ENCODE measurements at regions not wholly inside any gene's neighbourhood (a gene's known extent, or its start where the extent isn't known, plus 50 kb on each side); places are given as distances from the start of the nearest gene placed in this dataset.
"Not testable (repeated sequence)": the region's sequence is repeated elsewhere in the genome, so short reads cannot be mapped to it uniquely, and the experiment has no call there.

DNA sequence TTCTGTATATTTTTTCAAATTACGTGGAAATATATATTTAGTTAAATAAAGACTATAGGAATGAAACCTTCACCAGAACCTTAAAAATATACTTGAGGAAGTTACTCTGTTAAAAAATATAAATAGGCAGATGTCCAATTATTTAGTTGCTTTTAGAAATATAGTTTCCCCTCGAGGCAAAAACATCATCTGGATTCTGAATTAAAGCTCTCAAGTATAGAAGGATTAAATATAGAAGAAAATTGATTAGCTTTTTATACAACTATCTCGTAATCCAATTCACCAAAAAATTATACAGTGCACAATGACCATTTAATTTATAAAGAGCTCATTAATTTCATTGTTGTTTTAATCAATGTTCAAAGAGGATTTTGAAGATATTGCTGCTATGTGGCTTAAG lies 601.4 kb downstream of the GABRG2 start:
- Histone ChIP-seq H3K4me1 (ENCODE audit: insufficient read depth, low read length) (no peaks in the 10 kb centered on the region), H3K27ac (ENCODE audit: low read depth, low read length) (no peak overlapping the region), H3K4me3 (ENCODE audit: low read length) (no peak overlapping the region), H3K27me3 (ENCODE audit: insufficient read depth, low read length, poor library complexity, severe bottlenecking) (no peaks in the 10 kb centered on the region), H3K9me3 (ENCODE audit: low read length) (no peaks in the 10 kb centered on the region), H3K36me3 (ENCODE audit: insufficient read depth, low read length) (no peaks in the 10 kb centered on the region)
- Mint-ChIP-seq H3K27ac (no peak overlapping the region), H3K27me3 (no peaks in the 10 kb centered on the region), H3K9me3 (peaks cover 0 to 17% (median 1%) of the 10 kb centered on the region in 5 donors), H3K4me3 (no peak overlapping the region), H3K4me1 (no peaks in the 10 kb centered on the region), H3K36me3 (no peaks in the 10 kb centered on the region)
- ChIA-PET CTCF (no interaction called here), POLR2A (no interaction called here)
- DNase-seq, result no peak

DNA sequence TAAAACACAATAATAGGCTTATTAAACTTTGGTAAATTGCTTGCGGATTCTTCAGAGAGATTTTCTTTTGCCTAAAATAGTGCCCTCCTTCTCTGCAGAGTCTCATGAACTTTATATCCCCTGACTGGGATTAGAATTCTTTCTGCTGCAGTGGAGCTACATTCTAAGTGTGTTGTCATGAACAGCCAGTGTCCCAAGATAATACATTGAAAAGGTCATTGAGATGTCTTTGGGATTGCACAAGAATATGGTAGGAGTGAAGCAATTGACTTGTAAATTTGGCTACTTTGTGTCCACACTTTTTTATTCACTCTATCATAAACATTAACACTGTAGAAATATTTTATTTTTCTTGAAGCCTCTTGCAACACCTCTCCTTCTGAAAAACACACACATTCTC lies 604.5 kb downstream of the GABRG2 start:
- ChIA-PET CTCF (no interaction called here), POLR2A (no interaction called here)
- H3K36me3 ChIP-seq (ENCODE audit: insufficient read depth, low read length), result no peaks in the 10 kb centered on the region
- Mint-ChIP-seq H3K27ac (no peak overlapping the region), H3K36me3 (no peaks in the 10 kb centered on the region), H3K4me1 (no peaks in the 10 kb centered on the region), H3K27me3 (no peaks in the 10 kb centered on the region), H3K4me3 (no peak overlapping the region), H3K9me3 (peaks cover 0 to 26% (median 5%) of the 10 kb centered on the region in 5 donors)
- no peaks in the 10 kb centered on the region for H3K9me3 ChIP-seq (ENCODE audit: low read length)
- H3K4me1 ChIP-seq (ENCODE audit: insufficient read depth, low read length), result no peaks in the 10 kb centered on the region
- no peak for DNase-seq
- no peak overlapping the region for H3K4me3 ChIP-seq (ENCODE audit: low read length)
- no peaks in the 10 kb centered on the region for H3K27me3 ChIP-seq (ENCODE audit: insufficient read depth, low read length, poor library complexity, severe bottlenecking)
- no peak overlapping the region for H3K27ac ChIP-seq (ENCODE audit: low read depth, low read length)

DNA sequence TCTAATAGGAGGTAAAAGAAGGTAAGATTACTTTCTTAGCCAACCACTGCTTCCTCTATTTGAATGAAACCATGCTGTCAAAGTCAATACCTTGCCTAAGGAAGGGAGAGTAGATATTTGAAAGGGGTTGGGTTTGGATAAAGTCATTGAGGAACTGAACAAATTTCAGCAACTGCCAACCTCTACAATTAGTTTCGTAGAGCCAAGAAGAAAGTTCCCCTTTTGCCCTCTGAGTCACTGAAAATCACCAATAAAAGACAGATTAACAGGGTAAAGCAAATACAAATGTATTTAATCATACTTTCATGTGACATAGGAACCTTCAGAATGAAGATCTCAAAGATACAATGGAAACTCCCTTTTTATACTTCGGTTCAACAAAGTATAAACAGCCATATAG lies 615.7 kb downstream of the GABRG2 start:
- Mint-ChIP-seq H3K4me3 (no peak overlapping the region), H3K36me3 (no peaks in the 10 kb centered on the region), H3K9me3 (peaks cover 3 to 26% (median 9%) of the 10 kb centered on the region in 5 donors), H3K4me1 (no peaks in the 10 kb centered on the region), H3K27ac (no peak overlapping the region), H3K27me3 (peaks cover 0 to 1% of the 10 kb centered on the region in 2 donors)
- H3K4me1 ChIP-seq (ENCODE audit: insufficient read depth, low read length), result no peaks in the 10 kb centered on the region
- H3K27me3 ChIP-seq (ENCODE audit: insufficient read depth, low read length, poor library complexity, severe bottlenecking), result no peaks in the 10 kb centered on the region
- no peak overlapping the region for H3K27ac ChIP-seq (ENCODE audit: low read depth, low read length)
- H3K4me3 ChIP-seq (ENCODE audit: low read length), result no peak overlapping the region
- no peaks in the 10 kb centered on the region for H3K9me3 ChIP-seq (ENCODE audit: low read length)
- CTCF ChIA-PET, result no interaction called here
- no peaks in the 10 kb centered on the region for H3K36me3 ChIP-seq (ENCODE audit: insufficient read depth, low read length)
- DNase-seq, result no peak
- POLR2A ChIA-PET, result no interaction called here

DNA sequence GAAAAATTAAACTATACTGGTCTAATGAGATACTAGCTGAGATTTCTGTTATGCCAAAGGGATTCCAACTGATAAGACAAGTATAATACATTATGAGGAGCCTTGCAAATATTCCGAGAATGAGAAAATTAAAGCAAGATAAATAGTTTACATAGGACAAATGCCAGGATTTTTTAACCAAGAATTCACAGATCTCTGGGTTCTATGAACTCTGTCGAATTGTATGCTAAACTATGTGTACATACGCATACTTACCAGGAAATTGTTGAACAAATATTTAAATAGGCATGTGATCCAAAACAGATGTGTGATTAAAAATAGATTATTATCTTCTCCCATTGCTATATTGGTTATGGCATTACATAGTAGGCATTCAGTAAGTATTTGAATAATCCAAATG lies 616.6 kb downstream of the GABRG2 start:
- no peaks in the 10 kb centered on the region for H3K4me1 ChIP-seq (ENCODE audit: insufficient read depth, low read length)
- H3K27ac ChIP-seq (ENCODE audit: low read depth, low read length), result no peak overlapping the region
- H3K36me3 ChIP-seq (ENCODE audit: insufficient read depth, low read length), result no peaks in the 10 kb centered on the region
- Mint-ChIP-seq H3K27ac (no peak overlapping the region), H3K36me3 (no peaks in the 10 kb centered on the region), H3K9me3 (peaks cover 3 to 30% (median 9%) of the 10 kb centered on the region in 5 donors), H3K27me3 (peaks cover 0 to 1% of the 10 kb centered on the region in 2 donors), H3K4me3 (no peak overlapping the region), H3K4me1 (no peaks in the 10 kb centered on the region)
- no peak for DNase-seq
- H3K4me3 ChIP-seq (ENCODE audit: low read length), result no peak overlapping the region
- ChIA-PET POLR2A (no interaction called here), CTCF (no interaction called here)
- H3K27me3 ChIP-seq (ENCODE audit: insufficient read depth, low read length, poor library complexity, severe bottlenecking), result no peaks in the 10 kb centered on the region
- no peaks in the 10 kb centered on the region for H3K9me3 ChIP-seq (ENCODE audit: low read length)

DNA sequence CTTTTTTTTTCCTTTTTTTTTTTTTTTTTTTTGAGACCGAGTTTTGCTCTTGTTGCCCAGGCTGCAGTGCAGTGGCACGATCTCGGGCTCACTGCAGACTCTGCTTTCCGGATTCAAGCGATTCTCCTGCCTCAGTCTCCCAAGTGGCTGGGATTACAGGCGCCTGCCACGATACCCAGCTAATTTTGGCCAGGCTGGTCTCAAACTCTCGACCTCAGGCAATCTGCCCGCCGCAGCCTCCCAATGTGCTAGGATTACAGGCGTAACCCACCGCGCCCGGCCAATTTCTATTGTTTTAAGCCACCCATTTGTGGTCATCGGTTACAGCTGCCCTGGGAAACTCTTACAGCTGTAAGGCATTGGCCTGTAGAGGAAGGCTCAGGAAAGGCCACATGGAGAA lies 617.7 kb downstream of the GABRG2 start:
- H3K4me3 Mint-ChIP-seq, result no peak overlapping the region
- no peak overlapping the region for H3K27ac Mint-ChIP-seq
- CTCF ChIA-PET, result no interaction called here
- POLR2A ChIA-PET, result interaction anchor here (0.7 kb wide), 1 partner anchor 53 kb away, joined by 5 read pairs; no protein-coding TSS in a partner anchor
- no peaks in the 10 kb centered on the region for H3K36me3 ChIP-seq (ENCODE audit: insufficient read depth, low read length)
- no peaks in the 10 kb centered on the region for H3K9me3 ChIP-seq (ENCODE audit: low read length)
- H3K27ac ChIP-seq (ENCODE audit: low read depth, low read length), result no peak overlapping the region
- no peak overlapping the region for H3K4me3 ChIP-seq (ENCODE audit: low read length)
- no peaks in the 10 kb centered on the region for H3K4me1 Mint-ChIP-seq
- H3K27me3 ChIP-seq (ENCODE audit: insufficient read depth, low read length, poor library complexity, severe bottlenecking), result no peaks in the 10 kb centered on the region
- H3K27me3 Mint-ChIP-seq, result peaks cover 0 to 1% of the 10 kb centered on the region in 2 donors
- no peak for DNase-seq
- H3K36me3 Mint-ChIP-seq, result no peaks in the 10 kb centered on the region
- peaks cover 3 to 25% (median 9%) of the 10 kb centered on the region in 5 donors for H3K9me3 Mint-ChIP-seq
- no peaks in the 10 kb centered on the region for H3K4me1 ChIP-seq (ENCODE audit: insufficient read depth, low read length)

DNA sequence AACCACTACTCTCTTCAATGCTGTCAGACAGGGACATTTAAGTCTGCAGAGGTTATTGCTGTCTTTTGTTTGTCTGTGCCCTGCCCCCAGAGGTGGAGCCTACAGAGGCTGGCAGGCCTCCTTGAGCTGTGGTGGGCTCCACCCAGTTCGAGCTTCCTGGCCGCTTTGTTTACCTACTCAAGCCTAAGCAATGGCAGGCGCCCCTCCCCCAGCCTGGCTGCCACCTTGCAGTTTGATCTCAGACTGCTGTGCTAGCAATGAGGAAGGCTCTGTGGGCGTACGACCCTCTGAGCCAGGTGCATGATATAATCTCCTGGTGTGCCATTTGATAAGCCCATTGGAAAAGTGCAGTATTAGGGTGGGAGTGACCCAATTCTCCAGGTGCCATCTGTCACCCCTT lies 628.7 kb downstream of the GABRG2 start:
- H3K27ac ChIP-seq (ENCODE audit: low read depth, low read length); H3K36me3 ChIP-seq (ENCODE audit: insufficient read depth, low read length); H3K27me3 ChIP-seq (ENCODE audit: insufficient read depth, low read length, poor library complexity, severe bottlenecking); H3K27me3 Mint-ChIP-seq; H3K36me3 Mint-ChIP-seq; H3K4me3 ChIP-seq (ENCODE audit: low read length); H3K27ac Mint-ChIP-seq; H3K4me1 ChIP-seq (ENCODE audit: insufficient read depth, low read length); H3K4me3 Mint-ChIP-seq; H3K9me3 ChIP-seq (ENCODE audit: low read length); POLR2A ChIA-PET; CTCF ChIA-PET; H3K4me1 Mint-ChIP-seq: not testable (repeated sequence)
- peak in 1 of 5 donors; percentile 37 for DNase-seq
- peaks cover 3 to 15% (median 13%) of the 10 kb centered on the region in 5 donors for H3K9me3 Mint-ChIP-seq

DNA sequence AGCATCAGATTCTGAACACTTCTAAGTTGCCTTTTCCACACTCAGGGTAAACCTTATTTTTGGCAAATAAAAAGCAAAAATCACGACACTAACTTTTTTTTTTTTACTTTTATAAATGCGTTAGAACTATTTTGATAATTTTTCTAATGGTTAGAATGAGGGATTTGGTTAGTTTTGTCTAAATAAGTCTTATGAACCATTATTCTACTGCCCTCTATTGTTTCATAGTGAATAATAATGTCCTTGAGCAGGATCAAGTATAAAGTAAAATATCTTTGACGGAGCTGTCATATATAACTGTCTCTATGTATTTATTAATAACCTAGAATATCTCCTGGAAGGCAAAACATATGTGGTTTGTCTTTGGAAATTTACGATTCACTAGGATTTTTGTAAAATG lies 631.8 kb downstream of the GABRG2 start:
- Mint-ChIP-seq H3K27me3 (no peaks in the 10 kb centered on the region), H3K4me1 (no peaks in the 10 kb centered on the region), H3K27ac (no peak overlapping the region), H3K36me3 (no peaks in the 10 kb centered on the region), H3K4me3 (no peak overlapping the region), H3K9me3 (peaks cover 3 to 15% (median 9%) of the 10 kb centered on the region in 5 donors)
- H3K9me3 ChIP-seq (ENCODE audit: low read length), result no peaks in the 10 kb centered on the region
- no peaks in the 10 kb centered on the region for H3K36me3 ChIP-seq (ENCODE audit: insufficient read depth, low read length)
- DNase-seq, result no peak
- H3K27me3 ChIP-seq (ENCODE audit: insufficient read depth, low read length, poor library complexity, severe bottlenecking), result no peaks in the 10 kb centered on the region
- POLR2A ChIA-PET, result no interaction called here
- H3K4me1 ChIP-seq (ENCODE audit: insufficient read depth, low read length), result no peaks in the 10 kb centered on the region
- H3K27ac ChIP-seq (ENCODE audit: low read depth, low read length), result no peak overlapping the region
- no peak overlapping the region for H3K4me3 ChIP-seq (ENCODE audit: low read length)
- CTCF ChIA-PET, result no interaction called here

DNA sequence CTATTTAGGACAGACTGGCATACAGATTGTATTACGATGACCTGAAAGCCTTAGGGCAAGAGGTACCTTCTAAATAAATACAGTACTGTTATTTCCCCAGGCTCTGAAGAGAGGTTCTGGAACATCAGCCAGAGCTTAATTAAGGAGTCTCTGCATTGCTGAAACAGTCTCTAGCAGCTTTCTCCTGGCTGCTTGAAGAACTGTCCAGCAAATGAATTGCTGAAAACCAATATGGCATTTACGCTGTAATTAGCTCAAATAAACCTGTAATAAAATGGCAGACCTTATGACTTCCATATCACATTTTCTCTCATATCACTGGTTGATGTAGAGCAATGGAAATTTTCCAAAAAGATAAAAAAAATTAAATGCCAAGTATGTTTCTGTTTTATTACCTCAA lies 636.3 kb downstream of the GABRG2 start:
- no peaks in the 10 kb centered on the region for H3K4me1 ChIP-seq (ENCODE audit: insufficient read depth, low read length)
- Mint-ChIP-seq H3K27me3 (no peaks in the 10 kb centered on the region), H3K27ac (no peak overlapping the region), H3K4me3 (no peak overlapping the region), H3K36me3 (no peaks in the 10 kb centered on the region), H3K9me3 (peaks cover 2 to 9% (median 5%) of the 10 kb centered on the region in 5 donors), H3K4me1 (no peaks in the 10 kb centered on the region)
- ChIA-PET CTCF (no interaction called here), POLR2A (no interaction called here)
- no peak overlapping the region for H3K4me3 ChIP-seq (ENCODE audit: low read length)
- DNase-seq, result no peak
- no peaks in the 10 kb centered on the region for H3K9me3 ChIP-seq (ENCODE audit: low read length)
- H3K27me3 ChIP-seq (ENCODE audit: insufficient read depth, low read length, poor library complexity, severe bottlenecking), result no peaks in the 10 kb centered on the region
- no peak overlapping the region for H3K27ac ChIP-seq (ENCODE audit: low read depth, low read length)
- H3K36me3 ChIP-seq (ENCODE audit: insufficient read depth, low read length), result no peaks in the 10 kb centered on the region

DNA sequence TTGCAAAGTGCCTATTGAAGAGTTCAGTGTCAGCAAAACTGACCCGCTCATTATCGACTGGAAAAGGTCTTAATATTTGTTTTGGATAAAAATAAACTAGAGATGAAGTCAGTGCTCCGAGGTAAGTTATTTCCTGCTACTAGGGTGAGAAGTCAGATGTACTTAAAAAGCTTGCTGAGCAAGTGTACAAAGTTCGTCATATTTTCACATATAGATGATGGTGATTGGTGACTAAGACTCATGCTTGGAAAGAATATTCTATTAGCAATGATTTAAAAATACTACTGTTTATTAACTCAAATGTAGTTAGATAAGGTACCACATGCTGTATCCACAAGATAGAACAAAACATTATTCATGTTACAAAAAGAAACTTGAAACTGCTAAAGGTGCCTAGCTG lies 643.7 kb downstream of the GABRG2 start:
- Histone ChIP-seq H3K36me3 (ENCODE audit: insufficient read depth, low read length) (no peaks in the 10 kb centered on the region), H3K27me3 (ENCODE audit: insufficient read depth, low read length, poor library complexity, severe bottlenecking) (no peaks in the 10 kb centered on the region), H3K4me3 (ENCODE audit: low read length) (no peak overlapping the region), H3K9me3 (ENCODE audit: low read length) (no peaks in the 10 kb centered on the region), H3K27ac (ENCODE audit: low read depth, low read length) (no peak overlapping the region), H3K4me1 (ENCODE audit: insufficient read depth, low read length) (no peaks in the 10 kb centered on the region)
- DNase-seq, result no peak
- Mint-ChIP-seq H3K27ac (no peak overlapping the region), H3K4me1 (no peaks in the 10 kb centered on the region), H3K36me3 (no peaks in the 10 kb centered on the region), H3K9me3 (peaks cover 2 to 15% (median 6%) of the 10 kb centered on the region in 5 donors), H3K27me3 (no peaks in the 10 kb centered on the region), H3K4me3 (no peak overlapping the region)
- CTCF ChIA-PET, result no interaction called here
- POLR2A ChIA-PET, result no interaction called here

Measured in CD8-positive, alpha-beta memory T cell (primary cell).